GM19023 (cell line): ENCODE measurements at regions not wholly inside any gene's neighbourhood (a gene's known extent, or its start where the extent isn't known, plus 50 kb on each side); places are given as distances from the start of the nearest gene placed in this dataset.
"Not testable (repeated sequence)": the region's sequence is repeated elsewhere in the genome, so short reads cannot be mapped to it uniquely, and the experiment has no call there.

Source experiments
- ATAC-seq: cut with Tn5 transposase; IDR thresholded peaks from one replicate; pipeline ENCODE4 v1.9.1; 2021; ENCODE audit warnings: mild to moderate bottlenecking, moderate library complexity; ENCODE audit not compliant: unreplicated experiment

DNA sequence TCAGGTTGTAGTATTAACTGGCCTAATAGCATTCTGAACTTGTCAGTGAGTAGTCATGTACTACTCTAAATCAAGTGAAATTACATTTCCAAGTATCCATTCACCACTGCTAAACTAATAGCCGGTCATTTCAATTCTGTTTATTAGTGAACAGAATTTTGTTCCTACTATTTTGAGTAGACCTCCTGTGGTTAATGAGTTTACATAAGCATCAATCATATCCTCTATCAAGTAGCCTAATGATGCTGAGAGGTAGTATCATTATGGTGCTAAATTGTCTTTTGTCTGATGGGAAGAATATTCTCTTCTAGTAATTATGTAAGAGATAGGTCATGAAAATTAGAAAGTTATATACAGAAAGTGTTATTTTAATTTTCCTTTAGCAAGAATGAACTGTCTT lies 602.8 kb downstream of the KCNT2 start:
- no peak for ATAC-seq

DNA sequence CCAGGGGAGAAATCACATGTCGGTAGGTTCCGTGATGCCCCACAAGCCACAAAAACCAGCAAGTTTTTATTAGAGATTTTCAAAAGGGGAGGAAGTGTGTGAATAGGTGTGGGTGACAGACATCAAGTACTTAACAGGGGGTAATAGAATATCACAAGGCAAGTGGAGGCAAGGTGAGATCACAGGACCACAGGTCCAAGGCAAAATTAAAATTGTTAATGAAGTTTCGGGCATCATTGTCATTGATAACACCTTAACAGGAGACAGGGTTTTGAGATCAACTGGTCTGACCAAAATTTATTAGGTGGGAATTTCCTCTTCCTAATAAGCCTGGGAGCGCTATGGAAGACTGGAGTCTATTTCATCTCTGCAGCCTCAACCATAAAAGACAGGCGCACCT lies 603.9 kb downstream of the KCNT2 start:
- ATAC-seq, result not testable (repeated sequence)

DNA sequence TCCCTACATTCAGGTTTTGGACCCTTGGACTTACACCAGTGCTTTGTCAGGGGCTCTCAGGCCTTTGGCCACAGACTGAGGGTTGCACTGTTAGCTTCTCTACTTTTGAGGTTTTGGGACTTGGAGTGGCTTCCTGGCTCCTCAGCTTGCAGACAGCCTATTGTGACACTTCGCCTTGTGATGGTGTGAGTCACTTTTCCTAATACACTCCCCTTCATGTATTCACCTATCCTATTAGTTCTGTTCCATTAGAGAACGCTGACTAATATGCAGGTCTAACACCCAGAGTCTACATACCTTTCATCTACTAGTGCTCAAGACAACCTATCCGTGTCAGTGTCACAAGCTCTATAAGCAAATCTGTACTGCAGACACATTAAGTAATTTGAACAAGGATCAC lies 605.3 kb downstream of the KCNT2 start:
- ATAC-seq, result no peak

DNA sequence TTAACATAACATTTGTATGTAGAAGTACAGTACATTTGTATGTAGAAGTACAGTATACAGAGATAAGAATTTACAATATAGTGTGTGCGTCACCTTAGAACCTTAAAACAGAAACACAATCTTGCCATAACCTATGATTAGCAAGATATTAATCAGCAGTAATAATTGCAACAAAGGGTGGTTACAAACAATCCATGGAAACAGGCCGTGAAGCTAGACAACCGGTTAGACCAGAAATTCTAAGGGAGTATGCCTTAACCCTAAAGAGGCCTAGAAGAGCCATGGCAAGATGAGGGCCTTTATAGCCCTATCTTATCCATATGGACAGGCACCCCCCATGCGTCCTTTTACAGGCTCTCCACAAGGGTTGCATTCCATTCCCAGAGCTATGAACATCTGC lies 605.9 kb downstream of the KCNT2 start:
- ATAC-seq, result not testable (repeated sequence)

DNA sequence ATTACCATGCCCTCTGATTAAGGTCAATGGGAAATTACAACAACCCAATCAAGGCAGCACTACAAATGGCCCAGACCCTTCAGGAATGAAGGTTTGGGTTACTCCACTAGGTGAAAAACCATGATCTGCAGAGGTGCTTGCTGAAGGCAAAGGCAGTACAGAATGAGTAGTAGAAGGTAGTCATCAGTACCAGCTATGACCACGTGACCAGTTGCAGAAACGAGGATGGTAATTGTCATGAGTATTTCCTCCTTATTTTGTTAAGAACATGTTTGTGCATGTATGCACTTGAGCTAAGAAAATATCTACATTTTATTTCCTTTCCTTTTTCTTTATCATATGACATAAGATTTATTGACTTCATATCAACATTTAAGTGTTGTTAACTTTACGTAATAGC lies 607.1 kb downstream of the KCNT2 start:
- no peak for ATAC-seq

DNA sequence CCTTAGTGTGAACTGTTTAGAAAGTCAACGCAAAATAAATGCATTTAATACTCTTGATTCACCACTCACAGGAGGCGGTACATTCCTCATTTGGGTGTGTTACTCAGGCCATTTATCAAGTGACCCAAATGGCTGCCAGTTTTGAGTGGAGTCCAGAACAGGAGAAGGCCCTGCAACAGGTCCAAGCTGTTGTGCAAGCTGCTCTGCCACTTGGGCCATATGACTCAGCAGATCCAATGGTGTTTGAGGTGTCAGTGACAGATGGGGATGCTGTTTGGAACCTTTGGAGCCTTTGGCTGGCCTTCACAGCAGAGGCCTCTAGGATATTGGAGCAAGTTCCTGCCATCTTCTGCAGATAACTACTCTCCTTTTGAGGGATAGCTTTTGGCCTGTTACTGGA lies 609.2 kb downstream of the KCNT2 start:
- ATAC-seq, result no peak

DNA sequence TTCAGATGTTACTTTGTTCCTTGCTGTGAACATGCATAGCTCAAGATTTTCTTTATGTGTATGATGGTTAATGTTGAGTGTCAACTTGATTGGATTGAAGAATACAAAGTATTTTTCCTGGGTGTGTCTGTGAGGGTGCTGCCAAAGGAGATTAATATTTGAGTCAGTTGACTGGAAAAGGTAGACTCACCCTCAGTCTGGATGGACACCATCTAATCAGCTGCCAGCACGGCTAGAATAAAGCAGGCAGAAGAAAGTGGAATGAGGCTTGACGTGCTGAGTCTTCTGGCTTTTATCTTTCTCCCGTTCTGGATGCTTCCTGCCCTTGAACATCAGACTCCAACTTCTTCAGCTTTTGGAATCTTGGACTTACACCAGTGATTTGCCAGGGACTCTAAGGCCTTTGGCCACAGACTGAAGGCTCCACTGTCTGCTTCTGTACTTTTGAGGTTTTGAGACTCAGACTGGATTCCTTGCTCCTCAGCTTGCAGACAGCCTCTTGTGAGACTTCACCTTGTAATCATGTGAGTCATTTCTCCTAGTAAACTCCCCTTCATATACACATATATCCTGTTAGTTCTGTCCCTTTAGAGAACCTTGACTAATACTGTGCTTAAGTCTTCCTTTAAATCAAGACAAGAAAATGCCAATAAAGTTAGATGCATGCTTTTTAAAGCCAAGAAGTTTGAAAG lies 626.6 kb downstream of the KCNT2 start:
- no peak for ATAC-seq

DNA sequence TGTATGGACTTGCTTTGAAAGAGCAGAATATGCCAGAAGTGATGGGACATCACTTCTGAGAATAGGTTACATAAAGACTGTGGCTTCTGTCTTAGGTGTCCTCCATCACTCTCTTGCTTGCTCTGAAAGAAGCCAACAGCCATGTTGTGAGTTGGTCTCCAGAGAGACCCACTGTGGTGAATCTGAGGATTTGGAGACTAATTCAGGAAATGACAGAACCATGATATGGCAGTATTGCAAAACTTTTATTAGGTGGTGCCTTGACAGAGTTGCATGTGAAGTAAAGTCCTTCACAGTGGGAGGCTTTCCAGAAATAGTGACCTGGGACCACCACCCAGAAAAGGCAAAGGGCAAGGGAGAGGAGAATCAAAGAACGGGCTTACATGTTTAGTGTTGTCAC lies 628.6 kb downstream of the KCNT2 start:
- ATAC-seq, result no peak

DNA sequence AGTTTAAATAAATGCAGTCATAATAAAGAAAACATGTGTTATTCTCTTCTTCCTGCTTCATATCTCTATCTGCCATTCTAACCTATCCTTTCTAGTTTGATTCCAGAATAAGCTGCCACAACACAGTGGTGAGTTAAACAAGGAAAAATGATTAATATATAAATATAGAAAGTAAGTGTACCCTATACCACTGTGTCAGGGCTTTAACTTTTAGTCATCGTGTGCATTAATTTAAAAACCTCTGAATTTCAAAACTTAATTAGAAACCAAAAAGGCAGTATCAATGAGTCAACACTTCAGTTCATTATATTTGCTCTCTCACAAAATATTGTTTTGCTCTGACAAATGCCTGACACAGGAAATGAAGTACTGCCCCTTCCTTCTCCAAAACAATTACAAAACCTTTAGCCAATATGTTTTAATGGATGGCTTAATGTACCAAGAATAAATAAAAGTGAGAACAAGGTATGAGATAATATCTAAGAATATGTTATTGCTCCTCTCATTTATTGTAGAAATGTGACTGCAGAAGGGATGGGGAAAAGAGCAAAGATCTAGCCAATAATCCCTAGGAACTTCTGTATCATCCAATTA lies 634.8 kb downstream of the KCNT2 start:
- no peak for ATAC-seq

DNA sequence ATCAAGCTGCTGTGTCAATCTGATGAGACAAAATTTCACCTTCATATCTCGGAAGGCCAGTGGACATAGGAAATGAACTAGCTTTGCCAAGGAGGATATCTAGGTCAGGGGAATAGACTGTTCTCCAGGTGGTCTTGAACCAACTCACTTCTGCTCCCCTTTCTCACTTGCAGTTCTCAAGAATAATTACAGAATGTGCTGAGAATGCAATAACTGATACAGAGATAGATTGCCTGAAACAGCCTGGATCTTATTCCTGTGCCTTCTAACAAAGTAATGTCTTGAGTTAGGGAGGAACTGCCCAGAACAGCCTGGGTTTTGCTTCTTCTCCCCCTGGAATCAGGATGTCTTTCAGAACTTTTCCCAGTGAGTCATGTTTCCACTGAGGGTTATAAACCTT lies 636.7 kb downstream of the KCNT2 start:
- no peak for ATAC-seq

DNA sequence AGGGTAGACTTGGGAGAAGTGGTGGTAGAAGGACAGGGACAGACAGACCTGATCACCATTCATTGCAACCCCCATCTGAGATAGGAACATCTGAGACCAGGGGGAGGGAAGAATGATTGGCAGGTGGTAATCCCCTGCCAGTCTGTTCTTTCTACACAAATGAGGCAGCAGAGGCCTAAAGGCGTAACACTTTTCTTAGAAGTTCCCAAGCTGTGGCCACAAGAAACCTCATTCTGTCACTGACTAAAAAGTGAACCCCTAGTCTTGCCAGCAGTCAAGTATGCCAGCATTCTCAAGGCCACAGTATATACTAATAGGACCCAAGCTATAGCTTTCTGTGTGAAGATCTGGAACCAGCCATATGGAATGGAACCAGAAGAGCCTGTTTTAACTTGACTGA lies 638.0 kb downstream of the KCNT2 start:
- ATAC-seq, result no peak

DNA sequence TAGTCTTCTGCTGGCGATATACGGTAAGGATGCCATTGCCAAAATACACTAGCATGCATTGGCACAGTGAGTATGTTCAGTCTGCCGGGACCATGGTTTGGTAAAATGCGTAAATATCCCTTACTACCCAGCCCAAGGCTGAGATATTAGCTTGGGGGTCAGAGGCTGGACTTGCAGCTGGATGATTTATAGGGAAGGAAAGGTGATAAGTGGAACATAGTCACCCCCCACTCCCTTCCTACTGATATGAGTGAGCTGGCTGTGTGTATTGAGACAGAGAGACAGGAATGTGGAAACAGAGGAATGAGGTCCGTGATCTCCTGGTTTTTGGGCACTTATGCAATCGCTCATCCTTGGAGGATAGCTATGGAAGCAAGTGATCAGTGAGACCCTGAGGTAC lies 642.8 kb downstream of the KCNT2 start:
- no peak for ATAC-seq

DNA sequence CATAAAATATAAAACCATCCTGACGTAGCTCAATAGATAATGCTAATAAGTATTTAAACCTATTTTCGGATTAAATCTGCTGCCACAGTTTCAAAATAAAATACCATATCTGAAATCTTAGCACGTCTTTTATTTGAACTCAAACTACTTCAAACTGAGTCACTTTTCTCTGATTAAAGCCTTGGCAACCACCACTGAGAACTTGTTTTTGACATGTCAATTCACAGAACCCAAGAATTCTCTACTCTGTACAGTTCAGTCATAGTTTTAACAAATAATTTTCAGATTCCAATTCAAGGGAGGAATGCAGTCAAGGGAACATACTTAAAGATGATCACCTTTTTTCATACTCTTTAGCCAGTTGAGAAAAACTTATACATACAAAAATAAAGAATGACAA lies 643.2 kb downstream of the KCNT2 start:
- no peak for ATAC-seq

DNA sequence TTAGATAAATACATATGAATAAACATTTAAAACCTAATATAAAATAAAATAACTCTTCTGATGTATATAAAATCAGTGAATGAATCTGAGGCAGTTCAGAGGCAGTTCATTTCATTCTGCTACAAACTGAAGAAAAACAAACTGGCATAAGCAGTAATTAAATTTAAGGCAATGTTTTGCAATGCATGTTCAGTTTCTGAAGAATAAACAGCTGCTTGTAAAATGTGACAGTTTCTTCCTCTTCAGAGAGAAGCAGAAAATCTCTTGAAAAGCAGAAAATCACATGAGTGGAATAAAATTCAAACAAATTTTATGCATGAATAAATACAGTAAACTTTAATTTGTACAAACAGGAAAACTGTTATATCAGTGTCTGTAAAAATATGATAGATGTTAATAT lies 643.7 kb downstream of the KCNT2 start:
- no peak for ATAC-seq

DNA sequence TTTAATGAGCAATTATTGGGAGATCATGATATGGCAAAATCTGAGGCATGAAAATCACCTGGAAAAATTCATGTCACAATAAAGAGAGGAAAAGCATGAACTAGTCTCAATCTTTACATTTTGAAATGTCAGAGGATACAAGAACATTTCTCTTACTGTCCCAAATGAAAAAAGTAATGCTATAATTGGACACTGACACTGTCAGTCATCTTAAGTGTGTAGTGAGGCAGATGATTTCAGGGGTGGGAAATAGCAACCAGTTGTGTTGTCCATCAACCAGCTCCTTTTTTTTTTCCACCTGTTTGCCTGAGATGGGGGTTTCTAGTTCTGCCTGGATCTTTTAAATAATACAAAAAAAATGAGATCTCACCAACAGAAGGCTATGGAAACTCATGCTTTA lies 646.2 kb downstream of the KCNT2 start:
- no peak for ATAC-seq

DNA sequence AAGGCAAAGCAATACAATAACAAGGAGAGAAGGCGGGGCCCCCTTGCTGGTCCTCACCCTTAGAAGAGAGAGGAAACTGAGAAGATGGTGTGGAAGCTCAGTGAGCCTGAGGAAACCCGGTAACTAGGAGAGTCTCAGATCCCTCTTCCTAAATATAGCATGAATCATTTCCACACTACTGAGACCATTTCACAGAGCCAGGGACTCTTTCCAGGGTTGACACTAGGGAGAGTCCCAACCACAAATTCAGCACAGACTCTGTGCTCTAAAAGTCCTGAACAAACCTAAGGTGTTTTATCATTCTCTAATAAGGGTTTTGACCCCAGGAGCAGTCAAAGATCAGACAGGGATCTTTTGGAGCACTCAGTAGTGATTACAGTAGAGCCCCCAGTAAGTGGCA lies 647.7 kb downstream of the KCNT2 start:
- no peak for ATAC-seq

DNA sequence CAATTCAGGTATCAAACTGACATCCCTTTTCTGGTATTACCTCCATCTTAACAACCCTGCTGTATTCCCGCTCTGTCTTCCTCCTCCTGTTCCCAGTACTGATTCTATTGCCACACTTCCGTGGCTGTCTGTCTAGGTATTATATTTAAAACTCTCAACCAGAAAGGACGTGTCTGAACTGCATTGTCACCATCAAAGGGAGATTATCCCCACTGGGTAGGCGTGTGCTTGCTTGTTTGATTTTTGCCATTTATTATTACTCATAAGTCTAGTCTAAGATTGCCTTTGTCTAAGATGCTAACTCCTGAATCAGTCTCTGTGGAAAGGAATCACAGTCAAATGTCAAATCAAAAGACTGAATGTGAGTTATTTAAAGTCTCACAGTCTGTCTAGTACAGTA lies 650.1 kb downstream of the KCNT2 start:
- ATAC-seq, result no peak

DNA sequence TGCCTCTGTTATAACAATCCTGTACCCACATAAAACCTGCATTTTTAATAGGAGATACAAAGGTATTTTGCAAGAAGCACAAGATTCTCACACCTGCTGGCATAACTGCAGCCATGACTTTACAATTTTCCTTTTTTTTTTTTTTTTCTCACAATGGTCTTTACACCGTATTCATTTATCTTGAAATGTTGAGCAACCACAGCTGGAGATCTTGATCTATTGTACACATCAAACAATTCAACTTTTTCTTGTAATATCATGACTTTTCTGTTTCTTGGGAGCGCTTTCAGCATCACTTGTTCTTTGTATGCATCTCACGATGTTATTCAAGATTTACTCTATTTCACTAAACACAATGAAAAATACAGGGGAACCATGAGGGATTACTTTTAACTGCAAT lies 651.4 kb downstream of the KCNT2 start:
- ATAC-seq, result no peak

DNA sequence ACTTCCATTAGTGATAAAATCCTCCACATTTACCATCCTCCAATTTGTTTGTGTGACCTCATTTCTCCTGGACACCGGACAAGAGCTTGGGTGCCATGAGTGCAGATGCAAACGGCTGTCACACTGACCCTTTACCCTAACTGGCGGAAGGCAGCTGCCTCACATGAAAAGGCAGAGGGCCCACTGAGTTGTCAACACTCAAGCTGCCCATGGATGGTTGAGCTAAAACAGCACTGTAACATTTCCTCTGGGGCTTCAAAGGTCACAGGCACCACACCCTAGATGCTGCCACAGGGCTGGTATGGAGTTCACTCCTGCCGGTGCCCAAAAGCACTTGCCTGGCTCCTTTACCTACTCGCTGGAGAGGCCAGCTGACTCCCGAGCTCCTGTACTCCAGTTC lies 653.4 kb downstream of the KCNT2 start:
- no peak for ATAC-seq

DNA sequence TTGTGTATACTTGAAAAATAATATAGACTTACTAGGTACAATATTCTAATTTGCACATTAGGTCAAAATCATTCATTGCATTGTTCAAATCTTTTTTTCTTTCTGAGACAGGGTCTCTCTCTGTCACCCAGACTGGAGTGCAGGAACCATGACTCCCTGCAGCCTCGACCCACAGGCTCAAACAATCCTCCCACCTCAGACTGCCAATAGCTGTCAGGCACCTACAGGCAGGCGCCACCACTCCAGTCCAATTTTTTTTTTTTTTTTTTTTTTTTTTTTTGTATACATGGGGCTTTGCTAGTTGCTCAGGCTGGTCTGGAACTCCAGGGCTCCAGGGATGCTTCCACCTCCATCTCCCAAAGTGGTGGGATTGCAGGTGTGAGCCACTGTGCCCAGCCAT lies 656.9 kb downstream of the KCNT2 start:
- no peak for ATAC-seq

DNA sequence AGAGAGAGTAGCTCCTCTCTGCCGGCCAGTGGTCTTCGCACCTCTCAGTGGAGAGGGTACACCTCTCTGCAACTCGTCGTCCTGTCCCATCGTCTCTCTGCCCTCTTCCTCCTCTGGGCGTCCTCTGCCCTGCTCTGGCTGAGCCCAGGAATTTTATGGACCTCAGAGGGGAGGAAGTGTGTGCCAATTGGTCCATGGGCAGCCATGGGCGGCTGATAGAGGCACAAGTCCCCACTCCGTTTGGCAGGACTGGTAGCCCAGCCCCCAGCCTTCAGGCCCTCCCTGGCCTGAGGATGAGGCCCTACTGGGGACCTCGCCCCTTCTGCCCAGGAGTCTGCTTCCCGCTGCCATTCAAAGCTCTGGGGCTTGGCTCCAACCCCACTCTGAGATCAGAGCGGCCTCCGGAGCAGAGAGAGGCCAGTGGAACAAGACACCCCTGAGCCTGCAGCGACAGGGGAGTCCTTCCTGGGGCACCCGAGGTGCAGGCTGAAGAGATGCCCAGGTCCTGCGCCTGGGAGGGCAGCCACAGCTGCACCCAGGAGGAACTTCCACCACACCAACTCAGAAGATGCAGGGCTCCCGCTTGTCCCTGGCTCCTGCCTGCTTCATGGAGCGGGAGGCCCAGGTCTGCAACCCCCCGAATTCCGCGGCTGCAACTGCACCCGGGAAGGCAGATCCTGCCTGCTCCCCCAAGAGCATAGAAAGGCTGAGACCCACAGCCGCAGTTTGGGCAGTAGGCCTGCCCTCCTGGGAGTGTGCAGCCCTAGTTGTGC lies 659.9 kb downstream of the KCNT2 start:
- no peak for ATAC-seq

DNA sequence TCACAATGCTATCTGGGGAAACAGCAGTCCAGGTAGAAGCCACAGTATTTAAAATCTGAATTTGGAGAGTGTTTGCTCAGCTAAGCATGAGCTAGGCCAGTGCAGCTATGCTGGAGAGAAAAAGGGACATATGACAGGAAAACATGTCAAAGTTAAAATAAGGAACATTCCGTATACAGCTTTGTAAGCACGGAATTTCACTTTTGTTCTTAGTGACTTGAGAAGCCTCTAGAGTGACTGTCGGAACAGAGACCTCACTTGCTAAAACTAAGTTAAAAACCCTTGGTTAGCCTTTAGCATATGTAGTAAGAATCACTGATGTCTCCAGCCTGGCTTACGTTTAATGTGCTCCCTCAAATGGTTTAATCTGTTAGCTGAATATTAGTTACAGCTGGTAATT lies 661.7 kb downstream of the KCNT2 start:
- no peak for ATAC-seq
